GM21576 (cell line): ENCODE measurements at regions not wholly inside any gene's neighbourhood (a gene's known extent, or its start where the extent isn't known, plus 50 kb on each side); places are given as distances from the start of the nearest gene placed in this dataset.

Experiments used
- ATAC-seq: cut with Tn5 transposase; IDR thresholded peaks from one replicate; pipeline ENCODE4 v1.9.1; 2021; ENCODE audit warnings: mild to moderate bottlenecking, moderate library complexity; ENCODE audit not compliant: unreplicated experiment

DNA sequence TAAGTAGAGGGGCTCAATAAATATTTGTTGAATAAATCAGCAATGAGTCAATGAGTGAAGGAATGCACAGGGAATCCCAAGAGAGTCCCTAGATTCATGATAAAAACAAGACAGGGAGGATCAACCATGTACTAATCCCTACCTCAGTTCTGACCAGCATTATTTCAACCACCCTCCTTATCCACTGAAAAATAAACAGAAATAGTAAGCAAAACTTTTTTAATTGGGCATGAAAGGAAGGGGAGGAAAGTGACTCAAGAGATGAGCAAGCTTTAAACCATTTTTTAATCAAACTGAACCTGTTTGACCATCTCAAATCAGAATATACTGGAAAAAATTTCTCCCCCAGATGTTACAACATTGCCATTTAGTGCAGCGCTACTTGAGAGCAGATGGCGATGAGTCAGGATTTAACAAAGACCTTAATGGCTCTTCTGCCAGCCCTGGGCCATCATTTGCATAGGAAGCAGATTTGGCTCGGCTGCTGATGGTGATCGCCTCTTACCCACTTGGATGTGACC lies 194.8 kb upstream of the SLC30A5 start:
- ATAC-seq, result no peak

DNA sequence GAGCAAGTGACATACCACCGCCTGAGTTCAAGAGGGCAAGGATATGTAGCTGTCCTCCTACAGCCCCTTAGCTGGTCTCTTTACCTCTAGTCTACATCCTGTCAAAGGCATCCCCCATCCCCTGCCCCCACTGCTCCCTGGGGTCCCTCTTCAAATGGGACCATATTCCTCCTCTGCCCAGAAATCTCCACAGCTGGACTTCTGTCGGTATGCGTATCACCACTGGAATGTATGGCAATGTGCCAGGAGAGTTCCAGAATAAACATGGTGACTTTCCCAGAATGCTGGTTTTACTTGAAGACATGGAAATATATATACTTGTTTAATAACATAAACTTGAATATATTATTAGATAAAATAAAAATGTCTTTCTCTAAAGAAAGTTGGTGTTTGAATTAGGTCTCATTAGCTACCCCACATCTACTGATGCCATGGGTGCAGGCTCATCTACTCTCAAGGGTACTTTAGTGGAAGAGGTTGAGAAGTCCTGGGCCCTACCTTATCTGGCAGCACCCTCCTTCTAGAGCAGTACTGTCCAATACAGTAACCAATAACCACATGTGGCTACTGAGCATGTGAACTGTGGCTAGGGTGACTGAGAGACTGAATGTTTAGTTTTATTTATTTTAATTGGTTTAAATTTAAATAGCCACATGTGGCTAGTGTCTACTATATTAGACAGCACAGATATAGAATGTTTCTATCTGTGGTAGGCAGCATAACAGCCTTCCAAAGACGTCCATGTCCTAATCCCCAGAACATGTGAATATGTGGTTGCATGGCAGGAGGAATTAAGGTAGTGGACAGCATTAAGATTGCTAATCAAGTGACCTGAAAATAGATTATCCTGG lies 181.7 kb upstream of the SLC30A5 start:
- ATAC-seq, result no peak

DNA sequence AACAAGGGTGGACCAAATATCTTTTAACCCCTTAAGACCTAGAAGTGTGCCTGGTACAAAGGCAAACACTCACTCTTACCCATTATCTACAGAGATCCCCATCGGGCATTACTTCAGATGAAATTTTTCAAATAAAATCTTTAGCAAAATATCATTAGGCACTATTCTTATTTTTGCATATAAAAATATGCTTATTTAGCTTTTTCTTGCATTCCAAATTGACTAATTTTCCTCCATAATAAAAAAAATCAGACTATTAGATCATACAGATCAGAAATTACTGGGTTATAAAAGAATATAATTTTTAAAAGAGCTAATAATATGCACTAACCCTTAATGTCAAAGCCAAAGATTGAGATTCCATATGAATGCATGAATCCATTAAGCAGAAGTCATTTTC lies 178.7 kb upstream of the SLC30A5 start:
- ATAC-seq, result no peak

DNA sequence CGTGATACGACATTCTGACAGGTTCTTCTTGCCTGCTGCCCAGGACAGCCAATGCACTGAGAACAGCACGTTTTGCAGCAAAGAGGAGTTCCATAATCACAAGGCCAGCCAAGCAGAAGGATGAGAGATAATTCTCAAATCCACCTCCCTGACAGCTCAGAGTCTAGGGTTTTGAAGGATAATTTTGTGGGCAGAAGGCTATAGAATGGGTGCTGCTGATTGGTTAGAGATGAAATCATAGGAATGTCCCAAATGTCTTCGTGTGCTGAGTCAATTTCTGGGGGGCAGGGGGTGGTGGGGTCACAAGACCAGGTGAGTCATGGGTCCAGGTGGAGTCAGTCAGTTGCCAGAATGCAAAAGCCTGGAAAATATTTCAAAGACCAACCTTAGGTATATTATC lies 175.5 kb upstream of the SLC30A5 start:
- ATAC-seq, result no peak

DNA sequence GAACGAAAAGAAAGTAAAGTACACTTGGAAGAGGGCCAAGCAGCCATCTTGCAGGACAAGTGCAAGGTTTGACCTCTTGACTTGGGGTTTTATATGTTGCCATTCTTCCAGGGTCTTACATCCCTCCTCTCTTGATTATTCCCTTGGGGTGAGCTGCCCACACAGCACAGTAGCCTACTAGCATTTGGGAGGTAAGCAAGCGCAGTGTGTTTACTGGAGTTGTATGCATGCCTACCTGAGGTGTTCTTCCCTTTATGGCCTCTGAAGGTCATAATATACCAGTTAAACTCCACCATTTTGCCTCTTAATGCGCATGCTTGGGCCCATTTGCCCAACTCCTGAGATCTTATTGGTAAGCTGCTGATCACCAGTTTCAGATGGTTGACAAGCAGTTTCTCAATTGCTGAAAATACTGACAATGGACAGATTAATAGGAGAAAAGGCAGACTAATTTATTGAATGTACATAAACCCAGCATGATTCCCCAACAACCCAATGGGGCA lies 173.8 kb upstream of the SLC30A5 start:
- ATAC-seq, result no peak

DNA sequence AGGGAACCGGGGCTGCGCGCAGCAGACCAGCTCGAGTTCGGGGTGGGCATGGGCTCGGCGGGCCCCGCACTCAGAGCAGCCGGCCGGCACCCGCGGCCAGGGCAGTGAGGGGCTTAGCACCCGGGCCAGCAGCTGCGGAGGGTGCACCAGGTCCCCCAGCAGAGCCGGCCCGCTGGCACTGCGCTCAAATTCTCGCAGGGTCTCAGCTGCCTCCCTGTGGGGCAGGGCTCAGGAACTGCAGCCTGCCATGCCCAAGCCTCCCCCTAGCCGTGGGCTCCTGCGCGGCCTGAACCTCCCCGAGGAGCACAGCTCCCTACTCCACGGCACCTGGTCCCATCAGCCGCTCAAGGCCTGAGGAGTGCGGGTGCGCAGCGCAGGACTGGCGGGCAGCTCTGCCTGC lies 172.9 kb upstream of the SLC30A5 start:
- ATAC-seq, result no peak

DNA sequence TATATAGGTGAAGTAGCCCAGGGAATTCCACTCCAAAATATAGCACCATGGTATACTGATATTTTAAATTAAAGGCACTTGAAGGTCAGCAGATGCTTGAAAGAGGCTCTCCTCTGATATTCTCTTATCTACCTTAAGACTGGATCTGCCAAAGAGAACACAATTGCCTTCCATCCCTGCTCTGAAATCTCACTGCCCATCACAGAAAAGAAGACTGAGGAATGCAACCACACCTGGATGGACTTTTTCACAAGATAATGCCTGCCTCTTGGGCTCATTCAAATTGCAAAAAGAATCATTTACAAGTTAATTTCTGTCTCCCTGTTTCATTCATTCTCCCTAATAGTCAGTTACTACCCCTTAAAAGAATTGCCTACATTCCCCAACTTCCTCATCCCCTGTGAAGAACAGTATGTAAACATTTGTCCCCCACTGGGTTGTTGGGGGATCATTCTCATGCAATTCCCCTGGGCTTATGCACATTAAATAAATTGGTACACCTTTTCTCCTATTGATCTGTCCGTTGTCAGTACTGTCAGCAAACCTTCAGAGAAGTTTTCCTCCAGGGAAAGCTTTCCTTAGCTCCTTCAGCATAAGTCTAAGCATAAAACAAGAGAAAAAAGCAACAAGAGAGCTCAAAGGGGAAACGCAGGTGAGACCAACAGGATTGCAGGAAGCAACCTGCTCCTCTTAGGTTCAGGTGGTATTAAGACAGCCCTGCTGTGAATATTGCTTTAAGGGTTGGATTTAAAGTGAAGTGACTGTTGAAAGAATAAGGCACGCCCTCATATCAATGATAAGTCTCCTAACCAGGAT lies 171.4 kb upstream of the SLC30A5 start:
- ATAC-seq, result no peak

DNA sequence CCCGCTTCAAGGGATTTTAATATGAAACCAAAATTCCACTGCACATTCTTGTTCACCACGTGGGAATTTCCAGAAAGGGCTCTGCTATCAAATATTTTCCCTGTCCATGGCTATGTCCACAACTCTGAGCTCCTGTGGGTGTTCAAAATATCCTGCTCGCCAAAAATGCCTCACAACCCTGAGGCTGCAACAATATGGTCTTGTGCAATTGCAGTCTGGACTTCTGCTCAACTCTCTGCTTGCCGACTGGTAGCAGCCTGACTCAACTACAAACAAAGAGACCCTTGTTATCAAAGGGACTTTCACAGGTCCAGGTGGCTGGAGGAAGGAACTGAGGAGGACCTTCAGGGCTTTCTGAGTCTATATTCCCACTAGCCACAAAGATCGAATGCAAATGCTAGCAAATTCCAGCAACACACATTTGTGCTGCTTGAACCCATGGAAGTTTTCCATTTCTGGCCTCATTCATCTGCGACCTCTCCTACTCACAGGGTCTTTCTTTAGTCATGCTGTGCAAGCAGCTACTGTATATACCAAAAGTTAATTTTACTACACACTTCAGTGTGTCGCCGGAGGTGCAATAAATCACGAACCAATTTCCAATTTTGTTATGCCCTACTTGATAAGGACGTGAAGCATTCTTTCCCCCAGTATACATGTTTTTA lies 169.2 kb upstream of the SLC30A5 start:
- ATAC-seq, result no peak

DNA sequence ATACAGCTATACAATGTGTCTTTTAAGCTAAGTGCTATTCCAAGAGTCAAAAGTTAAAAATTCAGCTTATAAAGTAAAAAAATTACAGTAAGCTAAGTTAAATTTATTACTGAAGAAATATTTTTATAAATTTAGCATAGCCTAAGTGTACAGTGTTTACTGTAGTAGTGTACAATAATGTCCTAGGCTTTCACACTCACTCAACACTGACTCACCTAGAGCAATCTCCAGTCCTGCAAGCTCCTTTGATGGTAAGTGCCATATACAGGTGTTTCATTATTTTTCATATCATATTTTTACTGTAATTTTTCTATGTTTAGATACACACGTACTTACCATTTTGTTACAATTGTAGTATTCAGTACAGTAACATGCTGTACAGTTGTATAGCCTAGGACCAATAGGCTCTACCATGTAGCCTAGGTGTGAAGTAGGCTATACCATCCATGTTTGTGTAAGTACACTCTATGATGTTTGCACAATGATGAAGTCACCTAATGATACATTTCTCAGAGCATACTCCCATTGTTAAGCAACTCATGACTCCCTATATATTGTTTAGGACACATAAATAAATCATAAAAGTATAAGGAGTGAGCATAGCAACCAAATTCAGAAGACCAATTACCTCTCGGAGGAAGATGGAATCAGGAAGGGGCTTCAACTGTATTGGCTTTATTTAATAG lies 165.1 kb upstream of the SLC30A5 start:
- no peak for ATAC-seq

DNA sequence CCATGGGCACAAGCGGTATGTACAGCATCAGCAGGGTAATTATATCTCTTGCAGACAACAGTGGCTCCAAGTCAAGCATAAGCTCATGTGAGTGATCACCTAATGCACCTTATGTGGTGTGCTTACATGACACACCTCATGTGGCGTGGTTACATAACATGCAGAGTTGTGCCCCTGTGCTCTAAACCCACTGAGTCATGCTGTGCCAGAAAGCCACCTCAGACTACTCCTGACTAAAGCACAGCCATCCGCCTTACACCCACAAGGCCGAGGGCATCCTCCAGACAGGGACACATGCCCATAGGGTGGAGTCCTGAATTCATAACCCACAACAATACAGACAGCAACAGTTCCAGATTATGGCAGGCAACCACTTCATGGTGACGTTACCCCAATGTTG lies 163.7 kb upstream of the SLC30A5 start:
- ATAC-seq, result no peak

DNA sequence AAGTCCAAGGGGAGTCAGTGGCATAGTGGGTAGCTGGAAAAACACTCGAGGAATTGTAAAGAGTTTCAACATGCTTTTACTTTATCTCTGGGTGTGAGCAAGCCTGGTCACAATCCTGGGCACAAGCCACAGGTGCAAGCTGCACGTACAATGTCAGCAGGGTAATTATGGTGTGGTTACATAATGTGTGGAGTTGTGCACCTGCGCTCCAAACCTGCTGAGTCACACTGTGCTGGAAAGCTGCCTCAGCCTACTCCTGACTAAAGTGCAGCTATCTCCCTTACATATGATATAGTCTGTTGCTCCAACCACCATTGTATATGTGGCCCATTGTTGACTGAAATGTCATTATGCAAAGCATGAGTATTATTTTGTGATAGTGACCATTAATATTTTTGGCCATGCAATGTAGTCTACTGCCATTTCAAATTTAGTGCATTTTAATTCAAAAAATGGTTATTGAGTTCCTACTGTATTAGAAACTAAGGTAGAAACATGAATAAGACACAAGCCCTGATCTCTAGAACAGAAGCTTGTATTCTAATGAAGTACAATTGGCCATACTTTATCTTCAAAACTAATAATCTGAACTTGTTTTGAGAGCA lies 160.9 kb upstream of the SLC30A5 start:
- ATAC-seq, result no peak

DNA sequence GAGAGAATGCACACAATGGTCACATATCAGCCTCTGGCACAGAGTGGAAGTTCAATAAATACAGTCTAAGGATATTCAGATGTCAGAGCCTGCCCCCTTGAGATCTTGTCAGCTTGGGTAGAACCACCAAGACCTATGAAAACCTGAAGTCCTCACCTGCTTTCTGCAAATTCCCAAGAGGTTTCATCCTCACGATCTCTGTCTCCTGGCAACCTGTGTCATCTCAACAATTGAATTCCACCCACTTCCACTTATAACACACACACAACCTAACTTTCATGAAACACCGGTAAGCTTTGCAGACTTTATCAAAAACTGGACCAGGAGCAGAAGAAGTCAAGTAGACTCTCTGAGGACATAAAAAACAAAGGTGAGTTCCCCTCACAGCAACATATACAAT lies 151.6 kb upstream of the SLC30A5 start:
- ATAC-seq, result no peak

DNA sequence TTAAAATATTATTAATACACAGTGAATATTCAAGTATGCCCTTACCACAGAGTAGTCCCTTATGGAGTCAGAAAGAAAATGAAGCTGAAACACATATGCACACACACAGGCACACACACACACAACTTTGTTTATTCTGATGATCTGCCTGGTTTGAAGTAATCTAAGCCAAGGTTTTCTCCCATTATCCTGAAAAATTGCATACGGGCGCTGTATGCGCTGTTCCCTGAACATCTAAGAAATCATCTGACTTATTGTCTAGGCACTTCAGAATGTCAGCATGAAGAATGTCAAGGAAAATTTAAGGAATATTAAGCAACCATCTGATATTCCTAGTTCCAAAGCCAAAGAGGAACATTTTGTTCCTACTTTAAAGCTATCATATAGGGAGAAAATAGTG lies 147.1 kb upstream of the SLC30A5 start:
- no peak for ATAC-seq

DNA sequence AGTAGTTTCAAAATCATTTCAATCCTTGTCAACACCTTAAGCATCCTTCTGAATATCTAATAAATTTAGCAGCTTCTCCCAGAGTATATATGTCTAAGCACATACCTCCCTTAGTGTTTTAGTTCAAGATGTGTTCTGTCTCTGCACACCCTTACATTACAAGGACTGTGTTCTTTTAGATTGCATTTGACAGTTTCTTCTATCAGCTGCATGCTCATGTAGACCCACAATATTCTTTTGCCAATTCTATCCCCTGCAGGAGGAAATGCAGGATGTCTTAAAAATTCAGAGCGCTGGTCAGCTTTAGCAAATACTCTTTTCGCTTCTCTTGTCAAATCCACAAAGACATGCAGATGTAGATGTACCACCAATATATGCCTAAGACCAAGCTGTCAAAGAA lies 145.8 kb upstream of the SLC30A5 start:
- no peak for ATAC-seq

DNA sequence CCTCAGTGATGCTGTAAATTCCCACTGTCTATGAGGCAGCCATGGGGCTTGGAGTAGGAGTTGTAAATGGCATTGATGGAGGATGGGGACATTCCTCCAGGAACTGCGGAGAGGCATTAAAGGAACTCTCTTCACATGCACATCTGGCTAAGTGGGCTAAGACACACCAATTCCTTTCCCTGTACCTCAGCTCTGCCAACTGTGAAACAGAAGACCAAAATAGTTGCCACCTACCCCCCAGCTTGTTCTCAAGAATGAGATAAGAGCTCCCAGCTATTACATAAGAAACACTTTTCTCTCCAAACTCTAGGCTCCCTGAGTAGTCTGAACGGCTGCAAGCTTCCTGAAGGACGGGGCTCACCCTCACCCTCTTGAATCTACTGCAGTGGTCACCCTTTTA lies 144.6 kb upstream of the SLC30A5 start:
- no peak for ATAC-seq

DNA sequence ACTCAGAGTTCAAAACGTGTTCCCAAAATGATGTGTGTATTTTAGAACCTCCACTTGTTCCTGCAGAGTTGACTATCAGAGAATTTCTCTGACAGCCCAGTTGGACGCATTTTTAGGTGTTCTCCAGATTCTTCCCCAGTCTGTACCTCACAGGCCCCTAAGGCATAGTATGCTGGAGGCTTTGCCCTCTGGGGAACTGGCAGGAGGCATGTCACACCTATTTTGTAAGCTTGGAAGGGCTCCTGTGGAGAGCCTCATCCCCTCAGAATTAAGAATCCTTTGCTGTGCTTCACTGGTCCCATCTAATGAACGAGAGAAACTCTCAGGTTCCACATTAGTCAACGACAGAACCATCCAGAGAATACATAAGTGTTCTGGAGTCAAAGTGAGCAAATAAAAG lies 144.1 kb upstream of the SLC30A5 start:
- ATAC-seq, result no peak

DNA sequence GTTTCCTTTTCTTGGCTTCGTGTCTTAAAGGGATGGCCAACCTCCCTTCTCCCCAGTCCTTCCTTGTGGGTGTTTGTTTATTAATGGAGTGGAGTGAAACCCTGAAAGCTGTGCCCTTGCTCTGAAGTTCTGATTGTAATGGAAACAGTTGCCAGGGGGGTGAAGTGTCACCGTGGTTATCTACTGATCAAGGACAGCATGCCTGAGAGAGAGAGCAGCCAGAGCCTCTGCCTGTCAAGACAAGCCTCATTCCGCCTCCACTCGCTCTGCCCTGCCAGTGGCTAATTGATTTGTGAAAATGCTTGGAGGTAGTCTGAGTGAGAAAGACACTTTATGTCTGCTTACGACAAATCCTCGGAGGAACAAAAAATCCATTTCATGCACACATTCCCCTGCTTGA lies 143.7 kb upstream of the SLC30A5 start:
- no peak for ATAC-seq

DNA sequence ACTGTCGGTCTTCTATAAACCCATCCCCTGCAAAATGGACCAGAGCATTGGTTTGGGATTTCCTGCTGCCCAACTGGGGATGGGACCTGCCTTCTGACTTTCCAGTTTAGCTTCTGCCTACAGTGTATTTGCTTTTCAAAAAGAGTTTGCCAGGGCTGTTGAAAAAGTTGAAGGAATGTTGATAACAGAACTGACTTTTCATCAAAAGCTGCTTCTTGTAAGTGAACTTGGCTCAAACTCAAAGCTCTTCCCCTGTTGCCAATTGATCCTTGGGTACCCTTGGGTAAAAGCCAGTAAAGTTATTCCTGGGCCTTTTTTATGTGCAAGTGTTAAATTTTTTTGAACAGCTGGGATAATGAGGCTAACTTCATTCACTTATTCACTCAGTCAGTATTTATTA lies 142.9 kb upstream of the SLC30A5 start:
- ATAC-seq, result no peak

DNA sequence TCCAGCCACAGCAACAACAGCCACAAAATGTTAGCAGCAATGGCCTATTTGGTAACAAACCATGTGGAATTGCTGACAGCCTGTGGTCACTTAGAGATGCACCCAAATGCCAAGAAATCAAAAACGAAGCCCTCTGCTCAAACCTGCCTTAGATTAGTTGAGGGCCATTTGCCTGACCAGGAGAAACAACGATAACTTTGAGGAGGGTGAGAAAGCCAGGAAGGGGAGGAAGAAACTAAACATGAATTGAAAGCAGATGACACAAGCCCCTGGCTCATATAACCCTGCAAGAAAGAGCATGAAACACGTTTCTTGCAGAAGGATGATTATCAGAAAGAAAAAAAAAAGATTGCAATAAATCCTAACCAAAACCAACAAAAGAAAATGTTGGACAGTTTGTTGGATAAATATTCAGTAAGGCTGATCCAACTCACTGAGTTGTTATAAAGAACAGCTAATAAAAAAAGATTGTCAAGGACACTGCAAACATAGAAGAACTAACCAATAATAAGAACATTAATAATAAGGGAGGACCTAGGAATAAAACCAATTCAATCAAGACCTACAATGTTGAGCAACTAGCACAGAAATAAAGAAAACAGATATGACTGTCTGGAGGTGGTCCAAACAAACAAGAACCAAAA lies 140.5 kb upstream of the SLC30A5 start:
- ATAC-seq, result no peak
